ENCODE measurements at regions not wholly inside any gene's neighbourhood (a gene's known extent, or its start where the extent isn't known, plus 50 kb on each side); places are given as distances from the start of the nearest gene placed in this dataset.

- TF ChIP-seq POLR2A (IDR thresholded peaks at IDR 0.05) (no peak), CTCF (IDR thresholded peaks at IDR 0.05) (no peak)
Observed at GRCh38 chr22:44646668-44647067, 55.3 kb upstream of the PRR5 start.
